Gastrocnemius medialis (tissue), 4 donors: ENCODE measurements at regions not wholly inside any gene's neighbourhood (a gene's known extent, or its start where the extent isn't known, plus 50 kb on each side); places are given as distances from the start of the nearest gene placed in this dataset.

ENCODE experiments used
- CTCF ChIP-seq, 5 experiments: fragments of 450-650 bp in 3 of 5; fragments of 200-600 bp in 2 of 5; sonication (generic) in 2 of 5; IDR thresholded peaks in 4 of 5; conservative IDR thresholded peaks in 1 of 5; 1 replicate in 4 of 5; 2 replicates in 1 of 5; pipeline ENCODE4 v1.5.1; 2016 to 2019; ENCODE audit warnings: antibody characterized with exemption in 5 of 5, mild to moderate bottlenecking in 3 of 5, moderate library complexity in 3 of 5
- POLR2A ChIP-seq, 2 donors: fragments of 450-650 bp; IDR thresholded peaks; one replicate each; pipeline ENCODE4 v1.6.1; 2017; ENCODE audit warnings: antibody characterized with exemption in 2 of 2, mild to moderate bottlenecking in 2 of 2, moderate library complexity in 2 of 2

GRCh38 chr4:164108971-164109370 lies 614.5 kb downstream of the TMA16 start:
- TF ChIP-seq CTCF (IDR thresholded peaks at IDR 0.05 in 4 of 5, conservative IDR thresholded peaks at IDR 0.05 in 1 of 5) (no peak), POLR2A (IDR thresholded peaks at IDR 0.05) (no peak)
